ENCODE measurements at regions not wholly inside any gene's neighbourhood (a gene's known extent, or its start where the extent isn't known, plus 50 kb on each side); places are given as distances from the start of the nearest gene placed in this dataset.

DNA sequence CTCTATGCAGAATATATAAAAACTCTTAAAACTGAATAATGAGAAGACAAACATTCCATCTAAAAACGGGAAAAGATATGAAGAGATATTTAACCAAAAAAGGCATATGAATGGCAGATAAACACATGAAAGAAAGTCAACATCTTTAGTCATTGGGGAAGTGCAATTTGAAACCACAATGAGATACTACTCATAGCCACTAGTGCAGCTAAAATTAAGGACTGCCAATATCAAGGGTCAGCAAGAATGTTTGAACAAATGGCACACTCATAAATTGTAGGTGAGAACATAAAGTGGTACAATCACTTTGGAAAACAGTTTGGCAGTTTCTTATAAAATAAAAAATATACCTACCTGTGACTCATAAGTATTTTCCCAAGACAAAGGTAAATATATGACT lies 534.9 kb upstream of the DIPK2B start:
- TF ChIP-seq, protein P1, sequence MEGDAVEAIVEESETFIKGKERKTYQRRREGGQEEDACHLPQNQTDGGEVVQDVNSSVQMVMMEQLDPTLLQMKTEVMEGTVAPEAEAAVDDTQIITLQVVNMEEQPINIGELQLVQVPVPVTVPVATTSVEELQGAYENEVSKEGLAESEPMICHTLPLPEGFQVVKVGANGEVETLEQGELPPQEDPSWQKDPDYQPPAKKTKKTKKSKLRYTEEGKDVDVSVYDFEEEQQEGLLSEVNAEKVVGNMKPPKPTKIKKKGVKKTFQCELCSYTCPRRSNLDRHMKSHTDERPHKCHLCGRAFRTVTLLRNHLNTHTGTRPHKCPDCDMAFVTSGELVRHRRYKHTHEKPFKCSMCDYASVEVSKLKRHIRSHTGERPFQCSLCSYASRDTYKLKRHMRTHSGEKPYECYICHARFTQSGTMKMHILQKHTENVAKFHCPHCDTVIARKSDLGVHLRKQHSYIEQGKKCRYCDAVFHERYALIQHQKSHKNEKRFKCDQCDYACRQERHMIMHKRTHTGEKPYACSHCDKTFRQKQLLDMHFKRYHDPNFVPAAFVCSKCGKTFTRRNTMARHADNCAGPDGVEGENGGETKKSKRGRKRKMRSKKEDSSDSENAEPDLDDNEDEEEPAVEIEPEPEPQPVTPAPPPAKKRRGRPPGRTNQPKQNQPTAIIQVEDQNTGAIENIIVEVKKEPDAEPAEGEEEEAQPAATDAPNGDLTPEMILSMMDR (IDR thresholded peaks at IDR 0.05): no peak
- no peak for TF ChIP-seq ZFX (IDR thresholded peaks at IDR 0.05; ENCODE audit: borderline replicate concordance)
